PC-3 (cell line): ENCODE measurements at regions not wholly inside any gene's neighbourhood (a gene's known extent, or its start where the extent isn't known, plus 50 kb on each side); places are given as distances from the start of the nearest gene placed in this dataset.

Experiments used
- ATAC-seq: fragments of 200-7000 bp; cut with Tn5 transposase; 2 replicates; pipeline ENCODE4 v1.9.1; 2020; ENCODE audit warnings: mild to moderate bottlenecking, moderate library complexity
- BruUV-seq: library from RNA; stranded (reverse); fragments of 400-500 nt; replicated peaks from 2 replicates; lab custom pipeline; 2021; lab: Mats Ljungman, UMichigan
- CTCF ChIA-PET: fragments of 300-600 bp; sonication (Branson Sonifier 250); formaldehyde crosslinking; loops from one replicate; lab custom pipeline; 2022; ENCODE audit warnings: antibody characterized with exemption; lab: Charles Lee
- POLR2A ChIA-PET: fragments of 300-600 bp; sonication (Branson Sonifier 250); formaldehyde crosslinking; loops from one replicate; lab custom pipeline; 2022; ENCODE audit warnings: antibody characterized with exemption; ENCODE audit not compliant: unreplicated experiment; lab: Charles Lee
- DNase-seq: peaks from one replicate; pipeline ENCODE4 v3.0.0-alpha.2; 2015
- H2AFZ ChIP-seq: fragments of 300-600 bp; sonication (generic); 2 replicates; pipeline ENCODE4 v1.6.0; 2016; ENCODE audit warnings: antibody characterized with exemption, low read length
- H3F3A ChIP-seq: fragments of 300-600 bp; sonication (generic); one replicate; pipeline ENCODE4 v1.6.0; 2017; ENCODE audit warnings: antibody characterized with exemption, low read length, control low read depth, mild to moderate bottlenecking; ENCODE audit not compliant: unreplicated experiment
- H3K27ac ChIP-seq: fragments of 300-600 bp; sonication (generic); 2 replicates; pipeline ENCODE4 v1.5.1; 2016; ENCODE audit warnings: mild to moderate bottlenecking, low read length
- H3K27me3 ChIP-seq: fragments of 300-600 bp; sonication (generic); 2 replicates; pipeline ENCODE4 v1.6.1; 2016; ENCODE audit warnings: low read length, mixed read lengths
- H3K36me3 ChIP-seq: fragments of 300-600 bp; sonication (generic); 2 replicates; pipeline ENCODE4 v1.6.1; 2016; ENCODE audit warnings: low read depth, mixed run types, low read length, mixed read lengths
- H3K4me1 ChIP-seq: fragments of 300-600 bp; sonication (generic); 2 replicates; pipeline ENCODE4 v1.5.1; 2016; ENCODE audit warnings: low read length; ENCODE audit not compliant: insufficient read depth
- H3K4me2 ChIP-seq: fragments of 300-600 bp; sonication (generic); 2 replicates; pipeline ENCODE4 v1.6.0; 2016; ENCODE audit warnings: low read length
- H3K4me3 ChIP-seq: fragments of 300-600 bp; sonication (generic); 2 replicates; pipeline ENCODE4 v1.5.1; 2016; ENCODE audit warnings: mild to moderate bottlenecking, low read length, mixed read lengths
- H3K79me2 ChIP-seq: fragments of 300-600 bp; sonication (generic); 2 replicates; pipeline ENCODE4 v1.6.1; 2017; ENCODE audit warnings: low read length, mixed read lengths
- H3K9ac ChIP-seq: fragments of 300-600 bp; sonication (generic); 2 replicates; pipeline ENCODE4 v1.6.0; 2016; ENCODE audit warnings: mild to moderate bottlenecking, low read length
- H3K9me2 ChIP-seq: fragments of 300-600 bp; sonication (generic); replicated peaks from 2 replicates; pipeline ENCODE4 v1.6.1; 2016; ENCODE audit warnings: mixed run types, low read length, mixed read lengths
- H3K9me3 ChIP-seq: fragments of 300-600 bp; sonication (generic); 2 replicates; pipeline ENCODE4 v1.6.1; 2016; ENCODE audit warnings: low read length, mixed read lengths
- H4K20me1 ChIP-seq: fragments of 300-600 bp; sonication (generic); 2 replicates; pipeline ENCODE4 v1.6.1; 2016; ENCODE audit warnings: low read length, mixed read lengths
- EZH2 ChIP-seq: fragments of 300-600 bp; sonication (generic); IDR thresholded peaks from one replicate; pipeline ENCODE4 v1.6.1; 2017; ENCODE audit warnings: antibody characterized with exemption, mild to moderate bottlenecking, low read length; ENCODE audit not compliant: unreplicated experiment
- EZH2phosphoT487 ChIP-seq: fragments of 300-600 bp; sonication (generic); IDR thresholded peaks from 2 replicates; pipeline ENCODE4 v1.6.1; 2018; ENCODE audit warnings: mild to moderate bottlenecking, antibody characterized with exemption, low read length, borderline replicate concordance
- intact Hi-C: fragments of 100-400 bp; cut with micrococcal nuclease; formaldehyde crosslinking; loops from 2 replicates; pipeline ENCODE4 v1.9.0; 2023
- TF ChIP-seq, protein P1 (sequence below): fragments of 300-600 bp; sonication (generic); conservative IDR thresholded peaks from 2 replicates; pipeline ENCODE4 v1.5.1; 2017; ENCODE audit warnings: antibody characterized with exemption, low read depth, mild to moderate bottlenecking, low read length

DNA sequence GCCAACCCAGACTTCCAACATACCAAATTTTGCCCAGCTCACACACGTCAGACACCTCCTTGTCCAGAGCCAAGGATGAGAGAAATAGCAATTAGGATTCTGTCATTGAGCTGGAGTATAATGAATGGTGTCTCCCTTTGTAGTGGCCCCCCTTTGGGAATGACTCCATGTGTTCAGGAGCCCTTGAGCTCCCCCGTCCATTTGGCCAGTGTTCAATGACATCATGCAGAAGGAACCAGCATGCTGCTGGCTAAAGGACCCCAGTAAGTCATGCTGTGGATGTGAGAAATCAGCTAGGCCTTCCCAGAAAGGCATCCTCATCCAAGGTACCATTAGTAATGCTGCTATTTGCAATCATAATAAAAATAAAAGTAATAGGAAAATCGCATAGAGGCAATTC lies 158.8 kb upstream of the SRRM4 start:
- no peaks in the 10 kb centered on the region for H3K9me2 ChIP-seq
- intact Hi-C loops: no loop called here
- H3K9me3 ChIP-seq: no peaks in the 10 kb centered on the region

DNA sequence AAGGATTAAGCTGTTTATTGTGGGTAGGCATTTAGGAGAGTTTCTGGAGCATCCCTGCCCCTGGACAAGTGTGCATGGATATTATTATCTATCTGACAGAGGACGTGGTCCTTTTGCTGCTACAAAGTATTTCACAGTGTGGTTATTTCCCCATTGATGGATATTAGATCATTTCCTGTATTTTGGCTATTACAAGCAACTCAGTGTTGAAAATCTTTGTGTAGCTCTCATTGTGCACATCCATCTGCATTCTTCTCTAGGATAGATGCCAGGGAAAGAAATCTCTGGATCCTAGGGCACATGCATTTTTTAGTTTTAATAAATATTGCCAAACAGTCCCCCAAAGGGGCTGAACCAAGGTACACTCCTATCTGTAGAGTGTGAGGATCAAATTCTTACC lies 154.3 kb upstream of the SRRM4 start:
- H2AFZ ChIP-seq: no peak overlapping the region
- no peak overlapping the region for H3K4me2 ChIP-seq
- no peaks in the 10 kb centered on the region for H3K9me3 ChIP-seq
- no peaks in the 10 kb centered on the region for H3F3A ChIP-seq
- H3K9me2 ChIP-seq: no peaks in the 10 kb centered on the region
- TF ChIP-seq EZH2phosphoT487: no peak
- no TSS peak for BruUV-seq
- H4K20me1 ChIP-seq: no peaks in the 10 kb centered on the region
- DNase-seq (no peak), ATAC-seq (no peak)
- POLR2A ChIA-PET: interaction anchor here (0.8 kb wide), 1 partner anchor 380 kb away, joined by 4 read pairs; no protein-coding TSS in a partner anchor
- H3K79me2 ChIP-seq: no peaks in the 10 kb centered on the region
- H3K4me3 ChIP-seq: no peak overlapping the region
- H3K36me3 ChIP-seq: no peaks in the 10 kb centered on the region
- CTCF ChIA-PET: no interaction called here
- H3K4me1 ChIP-seq: no peaks in the 10 kb centered on the region
- no peak overlapping the region for H3K27ac ChIP-seq
- H3K27me3 ChIP-seq: peaks cover 9% of the 10 kb centered on the region; the same call in 1 of the 2 replicates
- intact Hi-C loops: no loop called here
- H3K9ac ChIP-seq: no peak overlapping the region

More for the DNA sequence above, 158.8 kb upstream of the SRRM4 start:
- Histone ChIP-seq H3K4me3 (no peak overlapping the region), H3K4me2 (no peak overlapping the region), H3K79me2 (no peaks in the 10 kb centered on the region), H3K36me3 (no peaks in the 10 kb centered on the region), H4K20me1 (no peaks in the 10 kb centered on the region), H3K27me3 (peaks cover 11% of the 10 kb centered on the region; the same call in 1 of the 2 replicates), H3K9ac (no peak overlapping the region), H3F3A (no peaks in the 10 kb centered on the region), H3K27ac (no peak overlapping the region), H2AFZ (no peak overlapping the region), H3K4me1 (no peaks in the 10 kb centered on the region)
- no TSS peak for BruUV-seq
- DNase-seq (no peak), ATAC-seq (no peak)
- TF ChIP-seq EZH2phosphoT487 (no peak), EZH2 (no peak)
- TF ChIP-seq, protein P1, sequence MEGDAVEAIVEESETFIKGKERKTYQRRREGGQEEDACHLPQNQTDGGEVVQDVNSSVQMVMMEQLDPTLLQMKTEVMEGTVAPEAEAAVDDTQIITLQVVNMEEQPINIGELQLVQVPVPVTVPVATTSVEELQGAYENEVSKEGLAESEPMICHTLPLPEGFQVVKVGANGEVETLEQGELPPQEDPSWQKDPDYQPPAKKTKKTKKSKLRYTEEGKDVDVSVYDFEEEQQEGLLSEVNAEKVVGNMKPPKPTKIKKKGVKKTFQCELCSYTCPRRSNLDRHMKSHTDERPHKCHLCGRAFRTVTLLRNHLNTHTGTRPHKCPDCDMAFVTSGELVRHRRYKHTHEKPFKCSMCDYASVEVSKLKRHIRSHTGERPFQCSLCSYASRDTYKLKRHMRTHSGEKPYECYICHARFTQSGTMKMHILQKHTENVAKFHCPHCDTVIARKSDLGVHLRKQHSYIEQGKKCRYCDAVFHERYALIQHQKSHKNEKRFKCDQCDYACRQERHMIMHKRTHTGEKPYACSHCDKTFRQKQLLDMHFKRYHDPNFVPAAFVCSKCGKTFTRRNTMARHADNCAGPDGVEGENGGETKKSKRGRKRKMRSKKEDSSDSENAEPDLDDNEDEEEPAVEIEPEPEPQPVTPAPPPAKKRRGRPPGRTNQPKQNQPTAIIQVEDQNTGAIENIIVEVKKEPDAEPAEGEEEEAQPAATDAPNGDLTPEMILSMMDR: no peak
- ChIA-PET POLR2A (no interaction called here), CTCF (no interaction called here)

DNA sequence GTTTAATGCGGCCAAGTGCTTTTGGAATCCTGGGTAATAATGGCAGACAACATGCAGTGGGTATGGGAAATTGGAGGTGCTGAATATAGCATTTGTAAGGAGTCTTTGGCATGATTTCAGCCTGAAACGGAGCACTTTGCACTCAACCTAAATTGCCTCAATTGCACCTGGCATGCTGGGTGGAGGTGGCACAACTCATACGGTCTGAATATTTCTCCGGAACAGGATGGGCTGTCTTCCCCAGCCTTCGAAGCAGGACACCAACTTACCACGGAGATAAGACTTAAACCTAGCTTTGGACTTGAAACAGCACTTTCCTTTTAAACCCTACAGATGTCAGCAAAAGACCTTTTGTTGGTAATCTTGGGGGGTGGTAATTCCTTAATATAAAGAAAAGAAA lies 153.7 kb upstream of the SRRM4 start:
- Histone ChIP-seq H3K9me3 (no peaks in the 10 kb centered on the region), H3K36me3 (no peaks in the 10 kb centered on the region), H4K20me1 (no peaks in the 10 kb centered on the region), H3K9me2 (no peaks in the 10 kb centered on the region), H3F3A (no peaks in the 10 kb centered on the region), H3K9ac (no peak overlapping the region), H3K4me3 (no peak overlapping the region), H3K4me1 (no peaks in the 10 kb centered on the region), H2AFZ (no peak overlapping the region), H3K27me3 (peaks cover 8% of the 10 kb centered on the region; the same call in 1 of the 2 replicates), H3K79me2 (no peaks in the 10 kb centered on the region), H3K27ac (no peak overlapping the region), H3K4me2 (no peak overlapping the region)
- POLR2A ChIA-PET: interaction anchor here (0.8 kb wide), 1 partner anchor 379 kb away, joined by 4 read pairs; no protein-coding TSS in a partner anchor
- ATAC-seq (no peak), DNase-seq (no peak)
- intact Hi-C loops: no loop called here
- BruUV-seq: no TSS peak
- CTCF ChIA-PET: no interaction called here
- TF ChIP-seq EZH2phosphoT487 (no peak), EZH2 (no peak)
- TF ChIP-seq, protein P1: no peak
